KMS-11 (cell line): ENCODE measurements at regions not wholly inside any gene's neighbourhood (a gene's known extent, or its start where the extent isn't known, plus 50 kb on each side); places are given as distances from the start of the nearest gene placed in this dataset.

ENCODE experiments used
- H2AFZ ChIP-seq: fragments of 200-600 bp; sonication (generic); 2 replicates; pipeline ENCODE4 v1.6.1; 2016; ENCODE audit warnings: antibody characterized with exemption, mixed run types, low read depth
- H3K27ac ChIP-seq: fragments of 200-600 bp; sonication (generic); 2 replicates; pipeline ENCODE4 v1.6.1; 2016; ENCODE audit warnings: mild to moderate bottlenecking, mixed run types
- H3K27me3 ChIP-seq: fragments of 200-600 bp; sonication (generic); 2 replicates; pipeline ENCODE4 v1.6.1; 2017; ENCODE audit warnings: mild to moderate bottlenecking, low read depth, mixed run types, moderate library complexity; ENCODE audit not compliant: insufficient read depth
- H3K36me3 ChIP-seq: fragments of 200-600 bp; sonication (generic); 2 replicates; pipeline ENCODE4 v1.6.1; 2017; ENCODE audit warnings: mild to moderate bottlenecking, mixed run types; ENCODE audit not compliant: insufficient read depth
- H3K4me1 ChIP-seq: fragments of 200-600 bp; sonication (generic); 2 replicates; pipeline ENCODE4 v1.6.1; 2016; ENCODE audit warnings: mild to moderate bottlenecking, low read depth, mixed run types; ENCODE audit not compliant: poor library complexity, severe bottlenecking
- H3K4me2 ChIP-seq: fragments of 200-600 bp; sonication (generic); 2 replicates; pipeline ENCODE4 v1.7.0; 2016; ENCODE audit warnings: mild to moderate bottlenecking, mixed run types
- H3K4me3 ChIP-seq: fragments of 200-600 bp; sonication (generic); IDR thresholded peaks from 2 replicates; pipeline ENCODE4 v1.6.1; 2017; ENCODE audit warnings: low read depth, low read length, mixed read lengths; ENCODE audit not compliant: insufficient read depth
- H3K79me2 ChIP-seq: fragments of 200-600 bp; sonication (generic); 2 replicates; pipeline ENCODE4 v1.6.1; 2016; ENCODE audit warnings: low read depth, mixed run types; ENCODE audit not compliant: insufficient read depth
- H3K9ac ChIP-seq: fragments of 200-600 bp; sonication (generic); 2 replicates; pipeline ENCODE4 v1.6.1; 2016; ENCODE audit warnings: mild to moderate bottlenecking, mixed run types
- H4K20me1 ChIP-seq: fragments of 200-600 bp; sonication (generic); 2 replicates; pipeline ENCODE4 v1.6.1; 2016; ENCODE audit warnings: mild to moderate bottlenecking, mixed run types; ENCODE audit not compliant: insufficient read depth
- CTCF ChIP-seq: fragments of 200-600 bp; sonication (generic); conservative IDR thresholded peaks from 2 replicates; pipeline ENCODE4 v1.6.1; 2017; ENCODE audit warnings: low read depth, mild to moderate bottlenecking, antibody characterized with exemption, low read length, moderate library complexity, mixed read lengths

GRCh38 chr12:66965621-66966020 is 286.7 kb upstream of the GRIP1 start:
- Histone ChIP-seq H3K27ac (no peak overlapping the region), H3K79me2 (no peaks in the 10 kb centered on the region), H3K4me1 (peaks cover 29% of the 10 kb centered on the region), H3K9ac (no peak overlapping the region), H3K27me3 (no peaks in the 10 kb centered on the region), H2AFZ (no peak overlapping the region), H4K20me1 (no peaks in the 10 kb centered on the region), H3K4me2 (no peak overlapping the region; the same call in 1 of the 2 replicates), H3K4me3 (no peak overlapping the region), H3K36me3 (no peaks in the 10 kb centered on the region)
- no peak for TF ChIP-seq CTCF

GRCh38 chr12:66971816-66972215 is 292.9 kb upstream of the GRIP1 start:
- H3K27me3 ChIP-seq, result no peaks in the 10 kb centered on the region
- H3K4me2 ChIP-seq, result no peak overlapping the region
- H4K20me1 ChIP-seq, result no peaks in the 10 kb centered on the region
- H2AFZ ChIP-seq, result no peak overlapping the region
- no peak overlapping the region for H3K9ac ChIP-seq
- no peak for TF ChIP-seq CTCF
- no peak overlapping the region for H3K4me3 ChIP-seq
- no peaks in the 10 kb centered on the region for H3K79me2 ChIP-seq
- no peaks in the 10 kb centered on the region for H3K36me3 ChIP-seq
- H3K27ac ChIP-seq, result no peak overlapping the region
- no peaks in the 10 kb centered on the region for H3K4me1 ChIP-seq

GRCh38 chr12:66976526-66976925 is 292.6 kb upstream of the CAND1 start:
- Histone ChIP-seq H3K4me3 (no peak overlapping the region), H3K36me3 (no peaks in the 10 kb centered on the region), H3K27ac (no peak overlapping the region), H3K9ac (no peak overlapping the region), H4K20me1 (no peaks in the 10 kb centered on the region), H3K4me1 (no peaks in the 10 kb centered on the region), H3K4me2 (no peak overlapping the region), H2AFZ (no peak overlapping the region), H3K27me3 (no peaks in the 10 kb centered on the region), H3K79me2 (no peaks in the 10 kb centered on the region)
- no peak for TF ChIP-seq CTCF

- Histone ChIP-seq H3K9ac (no peak overlapping the region), H3K27ac (no peak overlapping the region), H3K4me1 (no peaks in the 10 kb centered on the region), H2AFZ (no peak overlapping the region), H4K20me1 (no peaks in the 10 kb centered on the region), H3K79me2 (no peaks in the 10 kb centered on the region), H3K4me3 (no peak overlapping the region), H3K27me3 (no peaks in the 10 kb centered on the region), H3K36me3 (no peaks in the 10 kb centered on the region), H3K4me2 (no peak overlapping the region)
- no peak for TF ChIP-seq CTCF
Measured at GRCh38 chr12:66978802-66979201, 290.4 kb upstream of the CAND1 start.
